ENCODE measurements at regions not wholly inside any gene's neighbourhood (a gene's known extent, or its start where the extent isn't known, plus 50 kb on each side); places are given as distances from the start of the nearest gene placed in this dataset.

- no peak for DNase-seq (ENCODE audit: low spot score)
- no peak for ATAC-seq (ENCODE audit: low FRiP score)
- TF ChIP-seq, protein P1, sequence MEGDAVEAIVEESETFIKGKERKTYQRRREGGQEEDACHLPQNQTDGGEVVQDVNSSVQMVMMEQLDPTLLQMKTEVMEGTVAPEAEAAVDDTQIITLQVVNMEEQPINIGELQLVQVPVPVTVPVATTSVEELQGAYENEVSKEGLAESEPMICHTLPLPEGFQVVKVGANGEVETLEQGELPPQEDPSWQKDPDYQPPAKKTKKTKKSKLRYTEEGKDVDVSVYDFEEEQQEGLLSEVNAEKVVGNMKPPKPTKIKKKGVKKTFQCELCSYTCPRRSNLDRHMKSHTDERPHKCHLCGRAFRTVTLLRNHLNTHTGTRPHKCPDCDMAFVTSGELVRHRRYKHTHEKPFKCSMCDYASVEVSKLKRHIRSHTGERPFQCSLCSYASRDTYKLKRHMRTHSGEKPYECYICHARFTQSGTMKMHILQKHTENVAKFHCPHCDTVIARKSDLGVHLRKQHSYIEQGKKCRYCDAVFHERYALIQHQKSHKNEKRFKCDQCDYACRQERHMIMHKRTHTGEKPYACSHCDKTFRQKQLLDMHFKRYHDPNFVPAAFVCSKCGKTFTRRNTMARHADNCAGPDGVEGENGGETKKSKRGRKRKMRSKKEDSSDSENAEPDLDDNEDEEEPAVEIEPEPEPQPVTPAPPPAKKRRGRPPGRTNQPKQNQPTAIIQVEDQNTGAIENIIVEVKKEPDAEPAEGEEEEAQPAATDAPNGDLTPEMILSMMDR (IDR thresholded peaks at IDR 0.05) = no peak
Measured at GRCh38 chr5:1699394-1699793, 100.2 kb downstream of the MRPL36 start.

DNA sequence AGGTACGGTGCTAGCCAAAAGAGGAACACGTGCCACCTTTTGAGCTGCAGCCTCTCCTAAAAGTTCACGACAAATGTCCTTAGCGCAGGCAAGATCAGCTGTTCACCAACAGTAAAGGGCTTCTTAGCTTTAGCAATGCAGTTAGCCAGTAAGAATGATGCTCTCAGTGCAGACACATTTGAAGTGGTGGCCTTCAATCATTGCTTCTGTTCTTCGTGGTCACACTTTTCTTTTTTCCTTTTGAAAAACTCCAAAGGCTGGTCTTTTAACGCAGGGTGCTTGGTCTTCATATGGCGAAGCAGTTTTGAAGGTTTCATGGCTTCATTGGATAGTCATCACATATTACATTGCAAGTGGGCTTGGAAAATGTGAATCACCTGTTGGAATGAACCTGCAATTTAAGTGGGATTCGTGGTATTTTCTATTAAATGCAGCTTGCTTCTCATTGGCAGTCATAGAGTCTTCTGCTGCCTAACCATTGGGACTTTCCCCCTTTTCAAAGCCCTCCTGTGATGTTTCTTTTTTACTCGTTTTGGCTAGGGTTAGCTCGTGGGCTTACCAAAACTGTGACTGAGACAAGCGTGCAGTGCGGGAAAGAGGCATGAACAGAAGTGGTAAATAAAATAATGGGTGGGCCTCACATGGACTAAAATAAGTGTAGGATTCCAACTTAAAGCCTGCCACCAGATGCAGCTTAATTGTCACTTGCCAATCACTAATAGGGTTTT is 100.9 kb downstream of the MRPL36 start:
- DNase-seq (ENCODE audit: low spot score) (no peak), ATAC-seq (ENCODE audit: low FRiP score) (no peak)
- TF ChIP-seq, protein P1 (IDR thresholded peaks at IDR 0.05) = no peak

DNA sequence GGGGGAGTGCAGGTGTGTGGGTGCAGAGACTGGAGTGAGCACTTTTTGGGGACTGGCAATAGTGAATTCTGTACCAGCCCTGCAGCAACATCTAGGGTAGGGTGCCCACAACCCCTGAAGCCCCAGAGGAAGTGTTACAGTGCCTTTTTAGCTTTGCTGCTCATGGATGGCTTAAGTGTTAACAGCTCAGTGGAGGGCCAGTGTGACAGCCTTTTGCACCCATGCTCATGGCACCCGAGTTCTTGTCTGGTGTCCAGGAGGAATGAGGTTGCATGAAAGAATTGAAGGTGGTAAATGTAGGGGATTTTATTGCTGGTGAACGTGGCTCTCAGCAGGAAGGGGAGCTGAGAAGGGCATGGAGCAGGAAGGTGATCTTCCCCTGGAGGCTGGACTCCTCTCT is 107.3 kb downstream of the MRPL36 start:
- ATAC-seq (ENCODE audit: low FRiP score) (no peak), DNase-seq (ENCODE audit: low spot score) (no peak)
- TF ChIP-seq, protein P1 (IDR thresholded peaks at IDR 0.05) = no peak

DNA sequence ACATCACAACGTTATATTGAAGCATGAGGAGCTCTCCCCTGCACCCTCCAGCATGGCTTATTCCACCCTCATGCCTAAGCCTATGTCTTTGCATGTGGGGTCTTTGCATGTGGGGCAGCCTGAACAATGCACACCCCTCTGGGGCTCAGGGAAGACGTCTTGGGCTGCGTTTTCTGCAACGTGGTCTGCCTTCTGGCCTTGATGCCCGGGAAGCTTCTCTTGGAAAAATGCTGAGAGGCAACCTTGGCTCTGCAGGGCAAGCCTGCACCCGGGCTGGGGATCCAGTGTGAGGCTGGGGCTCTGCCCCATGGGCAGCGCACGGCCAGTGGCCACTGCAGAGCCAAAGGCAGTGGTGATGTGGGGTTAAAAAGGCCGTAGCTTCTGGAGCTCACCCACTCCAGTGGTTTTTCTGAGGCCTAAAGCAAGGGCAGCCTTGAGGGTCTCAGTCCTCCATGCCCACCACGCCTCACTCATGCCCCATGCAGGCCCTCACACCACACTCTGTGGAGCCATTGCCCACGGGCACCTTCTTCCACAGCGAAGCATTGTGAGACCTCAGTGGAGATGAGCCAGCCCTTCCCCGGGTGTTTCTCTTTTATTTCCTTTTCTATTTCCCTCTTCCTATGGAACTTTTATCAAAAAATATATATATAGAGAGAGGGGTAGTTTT is 112.2 kb downstream of the MRPL36 start:
- DNase-seq (ENCODE audit: low spot score) = no peak
- TF ChIP-seq, protein P1 (IDR thresholded peaks at IDR 0.05) = no peak
- ATAC-seq (ENCODE audit: low FRiP score) = no peak

DNA sequence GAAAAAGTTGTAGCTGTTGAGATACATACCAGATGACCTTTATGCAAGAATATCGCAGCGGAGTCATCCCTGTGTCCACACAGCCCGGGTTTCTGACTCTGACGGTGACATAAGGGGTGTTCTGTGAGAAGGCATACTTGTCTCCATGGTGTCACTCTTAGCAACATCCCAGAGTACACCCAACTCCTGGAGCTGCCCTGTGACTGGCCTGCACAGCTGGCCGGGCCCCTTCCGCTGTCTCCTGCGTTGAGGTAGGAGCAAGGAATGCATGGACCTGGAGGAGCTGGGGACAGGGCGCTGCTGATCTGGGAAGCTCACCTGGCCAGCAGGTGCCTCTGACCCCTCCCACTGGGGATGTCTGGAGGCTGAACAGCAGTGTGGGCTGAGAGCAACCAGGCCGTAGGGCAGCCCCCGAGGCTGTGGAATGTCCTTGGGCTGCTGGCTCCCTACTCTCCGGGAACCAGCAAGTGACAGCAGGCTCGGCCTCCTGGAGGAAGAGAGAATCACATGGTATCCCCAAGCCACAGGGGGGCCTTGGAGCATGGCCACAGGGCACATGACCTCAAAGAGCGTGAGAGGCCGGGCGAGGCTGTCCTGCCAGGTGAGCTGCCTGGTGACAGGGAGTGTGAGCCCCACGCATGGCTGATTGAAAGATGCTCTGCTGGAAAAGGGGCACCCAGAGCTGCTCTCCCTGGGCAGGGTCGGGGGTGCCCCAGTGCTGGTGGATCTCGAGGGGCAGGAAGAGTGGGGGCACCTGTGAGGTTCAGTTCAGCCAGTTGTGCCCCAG is 113.4 kb downstream of the MRPL36 start:
- TF ChIP-seq, protein P1 (IDR thresholded peaks at IDR 0.05) = no peak
- DNase-seq (ENCODE audit: low spot score) (no peak), ATAC-seq (ENCODE audit: low FRiP score) (no peak)

DNA sequence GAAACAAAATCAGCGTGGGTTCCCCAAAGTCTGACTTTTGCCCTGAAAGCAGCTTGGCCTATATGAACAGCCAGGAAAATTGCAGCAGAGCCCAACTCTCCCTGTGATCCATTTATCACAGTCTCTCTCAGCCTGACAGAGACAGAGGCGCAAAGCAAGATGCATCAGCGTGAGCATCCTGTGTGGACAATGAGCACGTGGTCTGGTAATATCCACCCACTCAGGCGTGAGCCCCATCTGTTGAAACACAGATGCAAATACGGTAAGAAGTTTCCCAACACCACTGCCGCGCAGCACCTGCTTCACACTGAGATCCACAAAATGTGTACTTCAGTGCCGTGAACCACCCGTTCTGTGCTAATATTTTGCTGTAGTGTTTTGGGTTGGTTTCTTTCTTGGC is 114.6 kb downstream of the MRPL36 start:
- TF ChIP-seq, protein P1 (IDR thresholded peaks at IDR 0.05) = no peak
- DNase-seq (ENCODE audit: low spot score) = no peak
- ATAC-seq (ENCODE audit: low FRiP score) = no peak
